GOT3 (cell line): ENCODE measurements at regions not wholly inside any gene's neighbourhood (a gene's known extent, or its start where the extent isn't known, plus 50 kb on each side); places are given as distances from the start of the nearest gene placed in this dataset.

ENCODE experiments used
- DNase-seq: peaks from one replicate; lab custom pipeline; 2025; ENCODE audit warnings: mixed read lengths; lab: John Stamatoyannopoulos, UW

DNA sequence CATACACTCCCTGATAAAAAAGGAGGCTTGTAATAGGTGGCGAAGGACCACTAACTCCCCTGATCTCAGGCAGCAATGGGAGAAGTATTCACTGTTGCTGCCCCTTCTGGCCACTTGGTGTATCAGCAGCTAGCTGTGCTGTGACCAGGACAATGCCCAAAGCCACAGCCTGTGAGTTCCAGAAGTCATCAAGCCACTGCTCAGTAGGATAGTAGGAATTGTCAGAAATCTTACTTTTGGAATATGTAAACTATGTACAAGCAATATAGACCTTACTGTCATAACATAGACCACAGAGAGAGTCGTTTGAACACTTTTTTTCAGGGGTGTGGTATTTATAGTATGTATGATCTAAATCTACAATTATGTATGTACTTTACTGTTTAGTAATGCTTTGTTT is 248.3 kb upstream of the CAMK1G start:
- DNase-seq = no peak

DNA sequence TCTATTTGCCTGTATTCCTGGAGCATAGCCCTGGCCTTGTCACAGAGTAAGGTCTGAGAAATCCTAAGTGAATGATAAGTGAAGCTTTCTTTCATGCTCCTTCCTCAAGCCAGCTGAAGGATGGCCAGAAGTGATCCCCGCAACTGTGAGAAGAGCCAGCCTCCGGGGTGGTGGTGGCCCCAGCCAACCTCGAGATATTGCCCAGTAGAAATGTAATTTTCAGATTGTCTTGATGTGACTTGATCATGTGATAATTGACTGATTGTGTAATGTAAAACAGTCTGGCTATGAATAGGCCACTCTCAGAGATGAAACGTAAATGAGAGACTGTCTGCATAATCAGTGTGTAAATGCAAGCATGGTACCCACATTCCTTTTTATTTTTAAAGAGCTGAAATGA is 242.4 kb upstream of the CAMK1G start:
- DNase-seq = no peak

DNA sequence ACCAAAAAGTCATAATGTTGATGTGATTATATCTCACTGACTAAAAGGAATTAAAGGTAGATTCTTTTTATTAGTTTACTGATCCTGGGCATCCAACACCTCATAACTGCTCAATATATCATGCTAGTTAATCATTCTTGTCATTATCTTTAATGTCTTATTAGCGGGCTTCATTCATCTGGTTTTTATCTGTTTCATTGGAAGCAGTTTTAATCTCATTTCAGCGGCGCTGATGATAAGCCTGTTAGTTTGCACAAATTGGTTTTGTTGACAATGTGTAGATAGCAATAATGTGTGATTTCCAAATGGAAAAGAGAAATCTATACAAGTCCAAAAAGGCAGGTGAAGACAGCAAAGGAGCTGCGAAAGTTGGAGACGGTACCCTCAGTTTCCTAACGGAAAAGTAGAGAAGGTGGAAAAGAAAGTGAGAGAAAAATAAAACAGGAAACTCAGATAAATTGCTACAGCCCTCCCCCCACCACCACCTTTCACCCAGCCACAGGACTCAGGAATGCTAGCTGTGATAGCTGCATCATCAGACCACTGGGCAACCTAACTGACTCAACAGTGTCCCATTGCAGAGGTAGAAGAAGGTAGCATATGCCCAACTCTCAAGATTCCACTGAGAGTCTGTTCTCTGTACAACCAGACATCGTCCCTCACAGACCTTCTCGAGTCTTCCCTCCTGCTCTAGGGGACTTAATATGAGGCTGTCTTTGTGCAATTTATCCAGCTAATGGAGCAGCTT is 241.7 kb upstream of the CAMK1G start:
- DNase-seq = no peak

DNA sequence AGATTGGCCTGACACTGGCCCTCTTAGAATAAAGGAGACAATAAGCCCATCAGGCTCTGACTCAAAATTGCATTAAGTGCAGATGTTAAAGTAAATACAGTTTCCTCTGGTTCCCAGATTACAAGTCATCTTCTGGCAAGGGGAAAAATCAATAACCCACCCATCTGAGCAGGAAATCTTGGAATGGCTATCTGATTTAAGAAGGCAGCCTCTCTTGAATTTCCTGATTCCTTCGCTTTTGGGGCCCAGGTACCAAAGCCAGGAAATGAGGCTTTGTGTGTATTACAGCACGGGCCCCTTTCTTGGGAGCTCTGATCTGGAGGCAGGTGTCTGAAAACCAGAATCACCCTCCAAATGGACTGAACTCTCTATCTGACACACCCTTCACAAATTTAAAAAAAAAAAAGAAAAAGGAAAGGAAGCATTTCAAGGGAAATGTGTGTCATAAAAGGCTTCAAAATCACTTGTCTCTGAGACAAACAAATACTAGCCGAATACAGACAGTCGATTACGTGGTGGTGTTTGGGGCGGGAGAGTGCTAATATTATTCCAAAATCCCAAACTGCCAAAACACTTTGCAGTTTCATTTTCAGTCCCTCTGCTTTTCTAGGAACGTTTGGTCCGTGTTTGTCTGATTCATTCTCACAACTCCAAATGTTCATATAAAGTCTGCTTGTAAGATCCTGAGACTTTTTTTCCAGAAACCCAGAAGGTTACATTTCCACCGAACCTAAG is 240.9 kb upstream of the CAMK1G start:
- no peak for DNase-seq

DNA sequence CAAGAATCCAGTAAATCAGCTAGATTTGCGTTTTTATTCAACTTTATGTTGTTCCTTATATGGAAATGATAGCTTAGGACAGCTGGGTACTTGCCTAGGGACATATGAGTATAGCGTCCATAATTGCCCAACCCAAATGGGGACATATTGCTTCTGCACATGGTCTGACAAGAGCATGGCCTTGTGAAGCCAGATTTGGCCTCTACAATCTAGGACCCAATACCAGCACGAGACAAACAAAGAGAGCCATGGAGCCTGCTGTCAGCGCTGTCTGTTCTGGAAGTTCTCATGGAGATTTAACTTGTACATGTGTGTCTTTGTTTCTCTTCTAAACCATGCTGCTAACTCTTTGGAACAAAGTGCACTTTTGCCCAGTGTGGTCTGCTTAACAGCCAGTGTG is 240.0 kb upstream of the CAMK1G start:
- no peak for DNase-seq

DNA sequence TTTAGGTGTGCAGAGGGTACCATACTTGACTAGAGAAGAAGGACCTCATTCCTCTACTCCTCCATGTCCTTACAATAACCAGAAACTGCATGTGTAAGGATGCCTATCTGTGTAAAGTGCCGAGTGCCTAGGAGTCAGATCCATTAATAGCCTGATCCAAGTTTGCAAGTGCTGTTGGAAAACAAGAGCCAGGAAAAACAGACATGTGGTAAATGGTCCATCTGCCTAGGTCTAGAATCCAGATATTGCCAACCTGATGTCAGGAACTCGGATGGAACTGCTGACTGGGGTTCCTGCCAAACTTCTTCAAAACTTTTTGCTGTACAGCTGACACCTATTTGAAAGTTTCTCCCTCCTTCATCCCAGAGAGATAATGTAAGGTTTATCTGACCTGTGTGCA is 239.4 kb upstream of the CAMK1G start:
- DNase-seq = no peak

DNA sequence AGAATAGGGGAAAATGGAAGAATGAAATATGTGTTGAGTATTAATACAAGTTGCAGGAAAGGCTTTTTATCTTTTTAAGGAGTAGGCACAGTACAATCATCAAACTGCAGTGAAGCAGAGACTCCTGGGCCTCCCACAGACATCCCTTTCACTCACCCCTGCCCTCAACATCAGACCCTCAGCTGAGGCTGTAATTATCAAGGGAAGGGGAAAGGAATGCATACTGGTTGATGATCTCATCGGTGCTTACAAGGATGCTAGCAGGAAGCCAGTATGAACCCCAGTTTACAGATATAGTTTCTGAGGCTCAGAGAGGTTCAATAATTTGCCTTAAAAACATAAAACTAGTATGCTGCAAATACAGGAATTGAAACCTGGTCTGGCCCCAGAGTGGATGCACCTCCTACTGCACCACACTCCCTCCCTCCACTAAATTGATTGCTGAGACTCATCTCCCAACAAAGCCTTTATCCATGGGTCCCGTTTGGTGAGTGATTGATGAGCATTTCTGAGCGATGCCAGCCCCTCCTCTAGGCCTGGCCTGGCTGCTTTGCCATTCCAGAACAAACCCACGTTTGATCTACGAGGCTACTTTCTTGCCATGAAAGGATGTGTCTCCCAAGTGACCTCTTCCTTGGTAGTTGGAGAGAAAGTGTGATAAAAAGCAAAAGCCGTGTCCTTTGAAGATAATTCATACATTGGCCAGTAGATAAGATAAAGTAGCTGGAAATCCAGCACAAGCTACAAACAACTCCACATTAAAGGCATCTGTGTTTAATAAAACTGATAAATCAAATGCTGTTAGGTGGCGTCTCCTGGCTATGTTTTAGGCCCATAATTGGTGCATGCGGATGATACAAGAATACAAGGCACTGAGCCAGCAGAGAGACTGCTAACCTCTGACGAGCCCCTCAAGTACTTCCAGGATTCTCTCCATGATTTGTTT is 233.9 kb upstream of the CAMK1G start:
- DNase-seq = no peak

DNA sequence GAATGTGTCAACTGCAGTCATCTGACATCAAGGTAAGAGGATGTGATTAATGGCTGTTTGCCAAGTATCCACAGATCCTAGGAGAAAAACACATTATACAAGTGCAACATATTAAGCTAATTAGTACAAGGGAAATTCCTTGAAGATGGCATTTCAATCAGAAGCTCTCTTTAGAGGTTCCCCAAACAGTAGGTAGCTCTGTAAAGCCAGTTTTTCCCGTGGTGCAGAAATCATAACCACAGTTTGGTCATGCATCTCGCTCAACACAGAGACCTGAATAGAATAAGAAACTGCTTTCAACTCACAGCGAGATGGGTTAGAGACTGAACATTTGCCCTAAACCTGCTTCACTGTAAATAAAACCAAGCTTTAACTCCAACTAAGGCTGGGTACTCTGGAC is 230.5 kb upstream of the CAMK1G start:
- no peak for DNase-seq

DNA sequence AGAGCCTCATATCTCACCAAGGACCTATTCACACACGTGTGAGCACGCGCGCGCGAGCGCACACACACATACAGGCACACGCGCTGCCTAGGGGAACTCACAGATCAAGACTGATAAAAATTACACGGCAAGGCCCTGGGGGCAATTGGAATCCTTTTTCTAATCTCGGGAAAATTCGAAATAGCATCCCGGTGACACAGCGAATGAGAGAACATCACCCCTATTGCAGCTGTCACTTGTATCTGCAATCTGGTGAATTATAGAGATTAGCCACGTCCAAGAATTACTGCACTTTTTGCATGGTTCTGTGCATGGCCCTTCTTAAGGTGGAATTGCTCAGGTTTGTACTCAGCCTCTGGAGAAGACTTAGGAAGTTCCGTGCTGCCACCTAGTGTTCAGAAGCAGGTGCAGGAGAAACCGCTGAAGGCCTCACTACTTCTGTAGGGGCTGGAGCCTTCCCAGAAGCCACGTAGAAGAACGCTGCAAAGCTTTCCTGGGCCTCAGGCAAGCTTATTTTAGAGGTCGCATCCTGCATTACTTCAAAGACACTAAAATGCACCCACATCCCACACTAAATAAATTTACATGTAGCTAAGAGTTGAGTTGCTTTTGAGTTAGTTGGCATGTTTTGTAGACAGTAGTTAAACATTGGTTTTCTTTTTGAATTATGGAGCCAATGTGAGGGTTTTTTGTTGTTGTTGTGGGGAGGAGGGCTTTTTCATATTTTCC is 229.2 kb upstream of the CAMK1G start:
- no peak for DNase-seq

DNA sequence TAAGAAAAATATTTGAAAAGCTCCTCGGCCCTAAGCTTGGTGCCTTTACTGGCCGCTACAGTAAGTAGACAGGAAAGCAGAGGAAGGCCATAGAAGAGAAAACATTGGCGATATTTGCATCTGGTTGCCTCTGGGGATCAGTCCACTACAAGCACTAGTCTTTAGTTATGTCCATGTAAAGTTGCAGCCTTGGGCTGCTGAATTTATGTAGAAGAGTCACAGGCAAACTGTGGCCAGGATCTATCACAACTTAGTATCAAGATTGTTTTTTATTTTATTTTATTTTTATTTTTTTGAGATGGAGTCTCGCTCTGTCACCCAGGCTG is 228.7 kb upstream of the CAMK1G start:
- no peak for DNase-seq

DNA sequence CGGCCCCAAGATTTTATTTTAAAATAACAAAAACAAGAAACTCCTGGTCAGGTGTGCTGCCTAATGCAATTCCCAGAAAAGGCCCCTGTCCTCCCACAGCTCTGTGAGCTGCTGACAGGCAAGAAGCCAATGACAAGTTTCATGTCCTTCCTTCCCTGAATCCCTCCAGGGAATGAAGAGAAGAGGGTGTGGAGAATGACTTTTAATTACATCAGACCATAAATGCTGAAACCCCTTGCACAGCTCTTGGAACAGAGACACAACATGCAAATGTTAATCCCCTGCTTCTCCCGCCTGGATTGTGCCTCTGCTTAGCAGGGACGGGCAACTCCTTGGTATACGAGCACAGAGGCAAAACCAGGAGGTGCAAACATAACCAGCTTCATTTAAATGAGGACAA is 228.1 kb upstream of the CAMK1G start:
- DNase-seq = no peak

DNA sequence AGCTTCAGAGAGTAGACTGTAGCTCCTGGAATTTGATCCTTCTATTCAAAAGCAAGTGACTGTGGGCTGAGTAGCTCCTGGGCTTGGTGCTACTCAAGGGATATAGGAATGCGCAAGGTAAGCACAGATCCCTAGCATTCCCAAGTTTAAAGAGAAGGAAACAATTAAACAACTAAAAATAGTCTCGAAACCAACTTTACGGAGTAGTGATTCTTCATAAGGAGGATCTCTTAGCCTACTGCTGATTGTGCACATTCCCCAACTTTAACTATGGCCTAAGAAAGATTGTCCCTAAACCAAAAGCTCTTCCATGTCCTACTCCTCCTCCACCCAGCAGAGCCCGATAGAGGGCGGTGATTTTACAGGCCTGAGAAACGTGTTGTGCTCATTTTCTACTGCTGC is 226.5 kb upstream of the CAMK1G start:
- DNase-seq = no peak

DNA sequence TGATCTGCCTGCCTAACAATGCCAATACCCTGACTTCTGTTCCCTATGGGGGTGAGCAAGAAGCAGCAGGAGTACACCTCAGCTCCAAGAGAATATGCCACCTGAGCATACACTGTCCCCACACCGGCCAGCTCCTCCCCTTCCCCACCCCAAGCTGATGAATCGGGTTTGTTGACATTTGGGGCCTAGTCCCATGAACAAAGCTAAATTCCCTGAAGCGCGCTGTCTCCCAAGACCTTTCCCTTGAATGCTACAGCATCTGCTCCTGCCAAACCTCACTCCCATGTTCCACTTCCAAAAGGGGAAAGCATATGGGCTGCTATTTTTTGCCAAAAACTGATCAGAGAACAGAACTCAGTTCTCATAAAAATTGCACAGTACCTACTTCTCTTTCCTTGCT is 220.4 kb upstream of the CAMK1G start:
- DNase-seq = no peak

DNA sequence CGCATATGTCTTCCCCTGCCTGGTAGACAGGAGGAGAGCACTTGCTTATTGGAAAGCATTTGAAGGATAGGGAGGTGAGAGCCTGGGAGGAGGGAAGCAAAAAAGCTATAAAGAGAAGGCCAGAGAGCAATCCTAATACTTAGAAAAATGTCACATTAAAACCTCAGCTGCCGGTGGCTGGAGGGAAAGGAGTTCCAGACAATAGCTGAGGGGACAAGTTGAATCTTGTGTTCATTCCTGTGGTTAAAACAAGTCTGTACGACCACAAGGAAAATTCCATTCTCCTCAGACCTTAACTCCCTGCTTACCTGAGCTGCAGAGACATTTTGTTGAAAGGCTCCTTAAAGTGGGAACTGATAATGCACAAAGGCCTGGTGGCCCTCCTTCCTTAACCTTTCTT is 218.8 kb upstream of the CAMK1G start:
- no peak for DNase-seq

DNA sequence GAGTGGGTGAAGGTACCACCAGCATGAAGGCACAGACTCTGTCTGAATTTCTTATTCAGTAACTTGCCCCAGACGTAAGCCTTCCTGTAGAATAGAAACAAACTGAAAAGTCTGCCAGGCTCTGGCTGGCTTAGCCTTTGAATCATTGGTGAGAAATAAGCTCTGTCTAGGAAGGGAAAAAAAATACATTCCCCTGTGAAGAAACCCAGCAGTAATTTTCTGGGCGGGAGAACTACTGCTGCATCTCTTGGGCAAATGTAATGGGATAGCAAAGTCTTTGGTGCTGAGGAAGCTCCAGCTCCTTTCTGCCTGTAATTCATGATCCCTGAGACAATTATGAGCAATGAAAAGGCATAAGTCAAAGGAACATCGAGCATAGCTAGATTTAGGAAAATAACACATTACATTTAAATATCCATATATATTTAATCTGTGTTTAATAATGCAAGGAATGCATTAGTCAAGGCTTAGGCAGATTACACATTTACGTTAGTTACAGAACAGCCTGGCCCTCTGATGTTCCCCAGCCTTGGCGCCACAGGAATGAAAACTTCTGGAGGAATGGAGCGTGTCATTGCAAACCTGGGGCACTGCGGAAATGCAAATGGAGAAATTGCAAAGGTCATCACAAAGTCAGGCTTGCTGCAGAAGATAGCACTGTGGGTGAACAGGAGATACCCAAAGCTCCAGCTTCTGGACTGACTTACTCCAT is 216.3 kb upstream of the CAMK1G start:
- no peak for DNase-seq

DNA sequence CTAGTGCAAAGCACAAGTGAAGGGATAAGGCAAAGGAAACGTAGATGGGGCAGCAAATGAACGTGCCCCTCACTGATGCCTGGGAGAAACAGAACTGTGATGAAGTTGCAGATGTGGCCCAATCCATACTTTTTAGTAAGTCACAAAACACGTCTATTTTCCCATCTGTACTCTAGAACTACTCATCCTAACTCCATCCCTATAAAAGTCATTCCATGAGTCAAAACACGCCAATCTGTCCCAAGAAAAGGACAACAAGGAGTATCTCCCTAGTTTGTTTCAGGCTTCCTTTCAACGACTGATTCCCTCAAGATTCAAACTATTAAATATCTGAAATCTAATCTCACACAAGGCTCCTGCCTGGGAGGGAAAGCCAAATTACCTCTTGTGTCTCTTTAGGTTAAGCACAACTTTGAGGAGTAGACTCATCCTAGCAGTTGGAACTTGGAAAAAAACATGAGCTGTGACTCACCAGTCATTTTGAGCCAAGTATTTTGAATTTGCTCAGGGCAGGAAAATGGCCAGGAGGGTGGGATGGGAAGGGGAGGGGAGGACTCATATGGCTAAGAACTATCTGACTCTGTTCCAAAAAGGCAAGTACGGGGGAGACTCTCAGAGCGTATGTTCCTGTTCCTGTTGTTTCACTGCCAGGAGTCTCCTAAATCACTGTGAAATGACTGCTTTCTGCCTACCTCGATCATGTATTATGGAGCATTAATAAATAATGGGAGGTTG is 214.5 kb upstream of the CAMK1G start:
- DNase-seq = no peak

DNA sequence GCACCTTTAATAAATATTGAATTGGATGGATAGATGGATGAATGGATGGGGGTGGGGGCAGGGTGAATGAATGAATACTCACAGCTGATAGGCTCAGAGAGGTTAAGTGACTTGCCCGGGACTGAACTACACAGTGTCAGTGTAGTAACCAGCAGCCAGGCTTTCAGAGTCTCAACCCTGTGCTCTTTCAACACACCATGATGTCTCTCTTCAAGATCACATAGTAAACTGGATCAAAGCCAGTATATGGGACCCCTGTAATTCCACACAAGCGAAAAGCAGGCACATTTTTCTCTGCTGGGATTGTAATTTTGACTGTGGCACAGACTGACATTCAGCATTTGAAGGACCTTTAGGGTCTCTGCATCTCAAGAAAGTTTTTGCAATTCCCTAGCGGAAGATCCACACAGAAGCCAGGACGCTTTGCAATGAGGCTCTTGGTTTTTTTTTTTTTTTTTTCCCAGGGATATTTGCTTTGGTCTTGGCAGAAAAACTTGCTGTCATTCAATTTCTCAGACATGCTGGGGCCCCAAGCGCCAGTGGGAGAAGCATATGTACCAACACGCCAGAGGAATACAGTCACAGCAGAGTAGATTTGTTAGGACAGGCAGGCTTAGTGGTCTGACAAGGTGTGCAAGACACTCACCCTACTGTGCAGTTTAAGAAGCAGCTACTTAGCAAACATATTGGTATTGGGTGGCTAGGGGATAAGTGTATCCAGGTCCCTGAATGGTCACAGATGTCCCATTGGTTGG is 213.1 kb upstream of the CAMK1G start:
- no peak for DNase-seq

DNA sequence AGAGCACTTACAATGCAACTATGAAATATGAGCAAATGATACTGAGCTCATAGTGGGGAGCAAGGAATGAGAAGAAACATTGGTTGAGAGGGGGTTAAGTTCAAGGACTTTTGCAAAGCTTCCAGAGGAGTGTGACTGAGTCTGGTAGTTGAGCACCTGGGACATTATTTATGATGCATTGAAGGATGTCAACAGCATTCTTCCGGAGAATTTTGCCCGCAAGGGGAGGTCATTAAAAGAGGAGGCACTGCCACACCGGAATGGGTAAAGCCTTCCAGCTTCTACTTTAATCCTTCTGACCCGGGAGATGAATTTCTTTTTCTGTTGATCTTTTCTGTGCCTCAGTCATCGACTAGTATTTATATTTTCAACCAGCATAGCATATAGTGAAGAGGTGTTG is 208.4 kb upstream of the CAMK1G start:
- no peak for DNase-seq

DNA sequence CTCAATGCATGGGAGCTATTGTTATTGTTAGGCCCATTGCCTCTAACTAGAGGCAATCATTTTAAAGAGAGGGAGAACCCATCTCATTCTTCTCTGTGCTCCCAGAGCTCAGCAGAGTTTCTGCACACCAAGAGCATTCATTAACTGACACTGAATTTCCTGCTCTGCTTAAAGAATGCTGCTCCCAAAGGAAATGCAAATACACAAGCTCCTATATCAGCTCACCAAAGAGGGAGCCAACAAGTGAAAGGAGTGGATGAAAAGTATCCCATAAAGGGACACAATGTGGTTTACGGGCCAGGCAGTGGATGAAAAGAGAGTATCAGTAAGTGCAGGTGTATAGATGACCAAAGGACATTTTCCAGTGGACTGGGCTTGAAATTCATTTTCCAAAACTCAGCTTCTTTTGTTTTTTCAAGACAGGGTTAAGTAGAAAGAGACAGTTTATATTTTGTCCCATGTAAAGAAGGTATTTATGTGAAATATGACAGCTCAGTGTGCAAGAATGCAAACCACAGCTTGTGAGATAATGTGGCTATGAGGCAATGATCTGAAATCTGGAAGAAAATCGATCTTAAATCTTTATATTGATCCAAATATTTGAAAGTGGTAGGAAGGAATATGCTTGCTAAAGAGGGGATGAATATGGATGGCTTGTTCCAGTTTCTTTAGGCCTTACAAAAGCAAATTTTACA is 207.7 kb upstream of the CAMK1G start:
- no peak for DNase-seq
